22Rv1 (cell line): ENCODE measurements at regions not wholly inside any gene's neighbourhood (a gene's known extent, or its start where the extent isn't known, plus 50 kb on each side); places are given as distances from the start of the nearest gene placed in this dataset.

Source experiments
- ZFX ChIP-seq: fragments of 450-650 bp; IDR thresholded peaks from 2 replicates; pipeline ENCODE4 v1.6.1; 2017; ENCODE audit warnings: antibody characterized with exemption, borderline replicate concordance
- TF ChIP-seq, protein P1 (sequence below): fragments of 450-650 bp; IDR thresholded peaks from 2 replicates; pipeline ENCODE4 v1.5.1; 2017; ENCODE audit warnings: mild to moderate bottlenecking

DNA sequence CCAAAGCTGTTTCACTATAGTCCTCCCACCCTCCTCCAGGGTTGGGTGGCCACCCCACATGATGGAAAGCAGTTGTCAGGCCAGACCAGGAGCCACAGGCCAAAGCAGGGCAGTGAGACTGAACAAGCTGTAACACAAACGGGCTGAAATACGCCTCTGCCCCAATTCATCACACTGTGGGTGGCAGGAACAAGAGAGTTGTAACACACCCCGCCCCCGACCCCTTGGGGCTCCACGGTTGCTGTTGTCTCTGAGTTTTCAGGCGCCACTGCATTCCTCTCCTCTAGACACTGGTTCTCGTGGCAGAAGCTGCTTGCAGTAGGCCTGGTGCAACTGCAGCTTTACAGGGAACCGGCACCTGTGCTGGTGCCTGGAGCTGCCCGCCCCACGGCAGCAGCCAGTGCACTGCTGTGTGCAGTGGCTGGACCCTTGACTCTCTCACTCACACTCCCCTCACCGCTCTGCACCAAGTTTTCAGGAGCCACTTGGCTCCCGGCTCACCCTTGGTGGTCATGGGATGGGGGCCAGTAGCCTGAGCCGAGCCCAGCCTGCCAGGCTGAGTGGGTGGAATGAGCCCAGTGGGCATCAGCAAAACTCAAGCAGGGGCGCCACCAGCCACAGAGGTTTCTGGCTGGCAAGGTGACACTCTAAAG is 1314.5 kb upstream of the MIR17HG start:
- TF ChIP-seq, protein P1, sequence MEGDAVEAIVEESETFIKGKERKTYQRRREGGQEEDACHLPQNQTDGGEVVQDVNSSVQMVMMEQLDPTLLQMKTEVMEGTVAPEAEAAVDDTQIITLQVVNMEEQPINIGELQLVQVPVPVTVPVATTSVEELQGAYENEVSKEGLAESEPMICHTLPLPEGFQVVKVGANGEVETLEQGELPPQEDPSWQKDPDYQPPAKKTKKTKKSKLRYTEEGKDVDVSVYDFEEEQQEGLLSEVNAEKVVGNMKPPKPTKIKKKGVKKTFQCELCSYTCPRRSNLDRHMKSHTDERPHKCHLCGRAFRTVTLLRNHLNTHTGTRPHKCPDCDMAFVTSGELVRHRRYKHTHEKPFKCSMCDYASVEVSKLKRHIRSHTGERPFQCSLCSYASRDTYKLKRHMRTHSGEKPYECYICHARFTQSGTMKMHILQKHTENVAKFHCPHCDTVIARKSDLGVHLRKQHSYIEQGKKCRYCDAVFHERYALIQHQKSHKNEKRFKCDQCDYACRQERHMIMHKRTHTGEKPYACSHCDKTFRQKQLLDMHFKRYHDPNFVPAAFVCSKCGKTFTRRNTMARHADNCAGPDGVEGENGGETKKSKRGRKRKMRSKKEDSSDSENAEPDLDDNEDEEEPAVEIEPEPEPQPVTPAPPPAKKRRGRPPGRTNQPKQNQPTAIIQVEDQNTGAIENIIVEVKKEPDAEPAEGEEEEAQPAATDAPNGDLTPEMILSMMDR: no peak
- no peak for TF ChIP-seq ZFX
